ENCODE measurements at regions not wholly inside any gene's neighbourhood (a gene's known extent, or its start where the extent isn't known, plus 50 kb on each side); places are given as distances from the start of the nearest gene placed in this dataset.

- DNase-seq (ENCODE audit: low spot score), result no peak
These were observed 763.4 kb upstream of the ARGLU1 start for GRCh38 chr13:107331359-107331758.

GRCh38 chr13:107330484-107330883, 762.5 kb upstream of the ARGLU1 start:
- DNase-seq (ENCODE audit: low spot score), result peak; percentile 39

- no peak for DNase-seq (ENCODE audit: low spot score)
These were observed 762.1 kb upstream of the ARGLU1 start for GRCh38 chr13:107329991-107330390.

- no peak for DNase-seq (ENCODE audit: low spot score)
These were observed 756.7 kb upstream of the ARGLU1 start for GRCh38 chr13:107324416-107325204.

- no peak for DNase-seq (ENCODE audit: low spot score)
These were observed 754.3 kb upstream of the ARGLU1 start for GRCh38 chr13:107322228-107322627.

- DNase-seq (ENCODE audit: low spot score), result no peak
These were observed 737.2 kb upstream of the ARGLU1 start for GRCh38 chr13:107305178-107305577.

GRCh38 chr13:107301724-107302374, 733.9 kb upstream of the ARGLU1 start:
- DNase-seq (ENCODE audit: low spot score), result no peak

- DNase-seq (ENCODE audit: low spot score), result no peak
These were observed 731.8 kb upstream of the ARGLU1 start for GRCh38 chr13:107299717-107300116.

GRCh38 chr13:107296804-107297203, 728.9 kb upstream of the ARGLU1 start:
- DNase-seq (ENCODE audit: low spot score), result no peak

GRCh38 chr13:107295416-107296140, 727.6 kb upstream of the ARGLU1 start:
- DNase-seq (ENCODE audit: low spot score), result no peak

- no peak for DNase-seq (ENCODE audit: low spot score)
These were observed 726.0 kb upstream of the ARGLU1 start for GRCh38 chr13:107293924-107294323.

GRCh38 chr13:107291875-107292274, 723.9 kb upstream of the ARGLU1 start:
- DNase-seq (ENCODE audit: low spot score), result no peak

GRCh38 chr13:107289540-107289939, 721.6 kb upstream of the ARGLU1 start:
- DNase-seq (ENCODE audit: low spot score), result no peak

GRCh38 chr13:107284173-107284572, 716.2 kb upstream of the ARGLU1 start:
- no peak for DNase-seq (ENCODE audit: low spot score)

- DNase-seq (ENCODE audit: low spot score), result no peak
These were observed 710.0 kb upstream of the ARGLU1 start for GRCh38 chr13:107277911-107278310.

GRCh38 chr13:107276936-107277335, 709.0 kb upstream of the ARGLU1 start:
- no peak for DNase-seq (ENCODE audit: low spot score)

GRCh38 chr13:107275945-107276614, 708.1 kb upstream of the ARGLU1 start:
- no peak for DNase-seq (ENCODE audit: low spot score)

- DNase-seq (ENCODE audit: low spot score), result no peak
These were observed 707.4 kb upstream of the ARGLU1 start for GRCh38 chr13:107275312-107275711.

- peak; percentile 25 for DNase-seq (ENCODE audit: low spot score)
These were observed 703.3 kb upstream of the ARGLU1 start for GRCh38 chr13:107271227-107271626.

GRCh38 chr13:107266657-107267056, 698.7 kb upstream of the ARGLU1 start:
- no peak for DNase-seq (ENCODE audit: low spot score)

- DNase-seq (ENCODE audit: low spot score), result no peak
These were observed 690.8 kb upstream of the ARGLU1 start for GRCh38 chr13:107258599-107259187.

- DNase-seq (ENCODE audit: low spot score), result no peak
These were observed 686.5 kb upstream of the ARGLU1 start for GRCh38 chr13:107254392-107254791.

Measured in Ammon's horn (tissue), 1 donor.